H1 (cell line): ENCODE measurements at regions not wholly inside any gene's neighbourhood (a gene's known extent, or its start where the extent isn't known, plus 50 kb on each side); places are given as distances from the start of the nearest gene placed in this dataset.

Experiments used
- CTCF ChIA-PET: fragments of 300-600 bp; sonication (Branson Sonifier 250); formaldehyde crosslinking; loops from one replicate; lab custom pipeline; 2021; ENCODE audit not compliant: partially characterized antibody; lab: Charles Lee
- POLR2A ChIA-PET: fragments of 300-600 bp; sonication (Branson Sonifier 250); formaldehyde crosslinking; loops from one replicate; lab custom pipeline; 2021; ENCODE audit warnings: inconsistent platforms; ENCODE audit not compliant: partially characterized antibody; lab: Charles Lee
- DNase-seq, 2 experiments: peaks; one replicate each; pipeline versions ENCODE4 v3.0.0 to v3.0.0-alpha.2; 2010 to 2022; ENCODE audit warnings: low spot score in 2 of 2, low read depth in 1 of 2, mixed read lengths in 1 of 2
- FAIRE-seq: peaks from 2 replicates; lab custom pipeline; 2011; peaks lifted over from hg19 to GRCh38; lab: Jason Lieb, UNC
- H2AFZ ChIP-seq: 2 replicates; pipeline ENCODE4 v1.8.1; 2012; ENCODE audit warnings: low read length, inconsistent platforms
- H2AK5ac ChIP-seq: 2 replicates; pipeline ENCODE4 v1.6.1; 2013; ENCODE audit warnings: low read depth, low read length
- H2BK120ac ChIP-seq: replicated peaks from 2 replicates; pipeline ENCODE3; 2013; ENCODE audit warnings: low read depth, low read length, inconsistent platforms
- H2BK12ac ChIP-seq: 2 replicates; pipeline ENCODE4 v1.6.1; 2013; ENCODE audit warnings: low read depth, low read length
- H2BK15ac ChIP-seq: 2 replicates; pipeline ENCODE4 v1.6.1; 2013; ENCODE audit warnings: low read length
- H2BK20ac ChIP-seq: 2 replicates; pipeline ENCODE4 v1.6.1; 2013; ENCODE audit warnings: low read length
- H2BK5ac ChIP-seq: 2 replicates; pipeline ENCODE4 v1.6.1; 2013; ENCODE audit warnings: low read depth, low read length
- H3K14ac ChIP-seq: 2 replicates; pipeline ENCODE4 v1.6.1; 2013; ENCODE audit warnings: inconsistent platforms; ENCODE audit not compliant: insufficient read length
- H3K18ac ChIP-seq: 2 replicates; pipeline ENCODE4 v1.6.1; 2013; ENCODE audit warnings: low read length; ENCODE audit errors: extremely low read depth
- H3K23ac ChIP-seq: 2 replicates; pipeline ENCODE4 v1.6.1; 2013; ENCODE audit warnings: inconsistent platforms; ENCODE audit not compliant: insufficient read length
- H3K23me2 ChIP-seq: 2 replicates; pipeline ENCODE4 v1.6.1; 2013; ENCODE audit warnings: low read depth, low read length
- H3K27ac ChIP-seq: 2 replicates; pipeline ENCODE4 v1.6.1; 2011; ENCODE audit warnings: low read depth, low read length, inconsistent platforms
- H3K27me3 ChIP-seq, 4 experiments: replicated peaks in 1 of 4; 1 replicate in 1 of 4; 2 replicates in 3 of 4; pipeline versions ENCODE4 v1.6.1 to v1.8.1; 2011 to 2013; ENCODE audit warnings: low read length in 3 of 4, mild to moderate bottlenecking in 3 of 4, inconsistent platforms in 2 of 4, mixed read lengths in 2 of 4, moderate library complexity in 1 of 4; ENCODE audit not compliant: control insufficient read depth in 3 of 4, insufficient read depth in 3 of 4; ENCODE audit errors: extremely low read depth in 1 of 4
- H3K36me3 ChIP-seq, 4 experiments: 2 replicates each; pipeline versions ENCODE4 v1.6.1 to v1.8.1; 2011 to 2013; ENCODE audit warnings: mild to moderate bottlenecking in 4 of 4, low read length in 3 of 4, moderate library complexity in 2 of 4, control low read depth in 1 of 4, inconsistent platforms in 1 of 4; ENCODE audit not compliant: insufficient read depth in 4 of 4, control insufficient read depth in 2 of 4
- H3K4ac ChIP-seq: replicated peaks from 2 replicates; pipeline ENCODE3; 2013; ENCODE audit warnings: low read length, low read depth, mixed read lengths, inconsistent platforms; ENCODE audit not compliant: insufficient read length
- H3K4me1 ChIP-seq, 4 experiments: replicated peaks in 1 of 4; 1 replicate in 1 of 4; 2 replicates in 3 of 4; pipeline versions ENCODE4 v1.6.1 to v1.8.1; 2011 to 2013; ENCODE audit warnings: low read length in 3 of 4, inconsistent platforms in 2 of 4, mixed read lengths in 1 of 4; ENCODE audit not compliant: insufficient read depth in 4 of 4, control insufficient read depth in 3 of 4
- H3K4me2 ChIP-seq, 2 experiments: 2 replicates each; pipeline versions ENCODE4 v1.6.1 to v1.8.1; 2011 to 2013; ENCODE audit warnings: low read depth in 2 of 2, low read length in 2 of 2, control low read depth in 1 of 2, inconsistent platforms in 1 of 2, mild to moderate bottlenecking in 1 of 2; ENCODE audit not compliant: insufficient read depth in 1 of 2
- H3K4me3 ChIP-seq, 4 experiments: fragments of 200-600, 300-600 bp in 1 of 4; sonication (generic), shearing (Covaris generic), sonication (Bioruptor Twin) in 1 of 4; 2 replicates each; pipeline versions ENCODE4 v1.5.1 to v1.8.1; 2011 to 2016; ENCODE audit warnings: low read length in 4 of 4, low read depth in 3 of 4, control low read depth in 2 of 4, inconsistent platforms in 2 of 4, mild to moderate bottlenecking in 2 of 4, mixed read lengths in 1 of 4, moderate library complexity in 1 of 4; ENCODE audit not compliant: insufficient read depth in 2 of 4; ENCODE audit errors: extremely low read depth in 1 of 4
- H3K56ac ChIP-seq: replicated peaks from 2 replicates; pipeline ENCODE3; 2013; ENCODE audit warnings: low read depth, mild to moderate bottlenecking, mixed read lengths, low read length, inconsistent platforms; ENCODE audit not compliant: insufficient read length
- H3K79me1 ChIP-seq: 2 replicates; pipeline ENCODE4 v1.6.1; 2013; ENCODE audit warnings: low read depth, low read length, control low read depth
- H3K79me2 ChIP-seq, 2 experiments: 2 replicates each; pipeline versions ENCODE4 v1.6.1 to v1.8.1; 2012 to 2013; ENCODE audit warnings: low read length in 2 of 2, mild to moderate bottlenecking in 2 of 2, inconsistent platforms in 1 of 2; ENCODE audit not compliant: insufficient read depth in 2 of 2, control insufficient read depth in 1 of 2
- H3K9ac ChIP-seq, 4 experiments: replicated peaks in 1 of 4; 1 replicate in 1 of 4; 2 replicates in 3 of 4; pipeline versions ENCODE4 v1.6.1 to v1.8.1; 2011 to 2013; ENCODE audit warnings: low read depth in 3 of 4, low read length in 3 of 4, control low read depth in 2 of 4, mild to moderate bottlenecking in 2 of 4, moderate library complexity in 2 of 4, inconsistent platforms in 1 of 4; ENCODE audit errors: extremely low read depth in 1 of 4
- H3K9me3 ChIP-seq, 2 experiments: 2 replicates each; pipeline versions ENCODE4 v1.6.1 to v1.8.1; 2012 to 2013; ENCODE audit warnings: mild to moderate bottlenecking in 2 of 2, moderate library complexity in 2 of 2, control low read depth in 1 of 2, inconsistent platforms in 1 of 2, low read depth in 1 of 2, low read length in 1 of 2, mixed read lengths in 1 of 2; ENCODE audit not compliant: insufficient read depth in 2 of 2
- H4K20me1 ChIP-seq, 2 experiments: replicated peaks in 1 of 2; 2 replicates each; pipeline versions ENCODE3 to v1.8.1; 2011 to 2013; ENCODE audit warnings: inconsistent platforms in 2 of 2, low read length in 2 of 2, mild to moderate bottlenecking in 1 of 2; ENCODE audit not compliant: insufficient read depth in 2 of 2, control insufficient read depth in 1 of 2
- H4K5ac ChIP-seq: 2 replicates; pipeline ENCODE4 v1.6.1; 2013; ENCODE audit warnings: low read length, low read depth, mixed read lengths, inconsistent platforms; ENCODE audit not compliant: insufficient read length
- H4K8ac ChIP-seq: 2 replicates; pipeline ENCODE4 v1.8.0; 2013; ENCODE audit warnings: mild to moderate bottlenecking, moderate library complexity, low read length, inconsistent platforms; ENCODE audit not compliant: insufficient read depth; ENCODE audit errors: extremely low read depth
- H4K91ac ChIP-seq: replicated peaks from 2 replicates; pipeline ENCODE3; 2013; ENCODE audit warnings: low read length, mixed read lengths, inconsistent platforms; ENCODE audit not compliant: insufficient read length
- BCL11A ChIP-seq, 2 experiments: IDR thresholded peaks; one replicate each; pipeline ENCODE4 v1.6.1; 2011; ENCODE audit warnings: low read depth in 2 of 2, low read length in 2 of 2, mild to moderate bottlenecking in 2 of 2
- CBX5 ChIP-seq: fragments of 300-800, 300-1000 bp; sonication (generic); IDR thresholded peaks from 2 replicates; pipeline ENCODE4 v1.7.1; 2016; ENCODE audit warnings: antibody characterized with exemption, low read length, low read depth
- CHD1 ChIP-seq: IDR thresholded peaks from 2 replicates; pipeline ENCODE4 v1.6.1; 2012; ENCODE audit warnings: low read depth, low read length, improper control_type of control experiment
- CTCF ChIP-seq, 3 experiments: IDR thresholded peaks; 1 replicate in 2 of 3; 2 replicates in 1 of 3; pipeline versions ENCODE4 v1.5.1 to v1.6.1; 2011; ENCODE audit warnings: low read length in 3 of 3, mild to moderate bottlenecking in 3 of 3, inconsistent platforms in 2 of 3, low read depth in 1 of 3, moderate library complexity in 1 of 3; ENCODE audit not compliant: insufficient read depth in 1 of 3; ENCODE audit errors: control extremely low read depth in 1 of 3
- SIRT6 ChIP-seq: IDR thresholded peaks from one replicate; pipeline ENCODE4 v1.7.1; 2012; ENCODE audit warnings: low read length, inconsistent platforms
- SIX5 ChIP-seq: IDR thresholded peaks from 2 replicates; pipeline ENCODE4 v1.6.1; 2011; ENCODE audit warnings: mild to moderate bottlenecking, low read depth, low read length
- SP2 ChIP-seq: IDR thresholded peaks from 2 replicates; pipeline ENCODE4 v1.6.1; 2012; ENCODE audit warnings: mild to moderate bottlenecking, low read length, inconsistent platforms
- TBP ChIP-seq: IDR thresholded peaks from 2 replicates; pipeline ENCODE4 v1.6.1; 2011; ENCODE audit warnings: low read depth, low read length, improper control_type of control experiment
- WGBS, 2 experiments: shearing (Covaris generic) in 1 of 2; methylation state at CpG; one replicate each; pipeline versions ENCODE4 v1.1.6 to v1.1.7; 2013 to 2015; ENCODE audit warnings: low lambda C conversion rate in 2 of 2, mixed read lengths in 2 of 2, inconsistent platforms in 1 of 2, low coverage in 1 of 2, missing lambda C conversion rate in 1 of 2; ENCODE audit not compliant: insufficient replicate concordance in 2 of 2, insufficient coverage in 1 of 2, insufficient read length in 1 of 2; ENCODE audit errors: extremely low coverage in 1 of 2, missing lambda C conversion rate in 1 of 2; 5-methylcytosine and 5-hydroxymethylcytosine counted together

GRCh38 chr4:27358269-27358668, 497.6 kb downstream of the STIM2 start:
- H2BK12ac ChIP-seq = no peak overlapping the region
- no peak overlapping the region for H4K5ac ChIP-seq
- H4K91ac ChIP-seq = no peak overlapping the region
- no peaks in the 10 kb centered on the region for H4K20me1 ChIP-seq
- H2AFZ ChIP-seq = 0 out of 2 replicates have a peak overlapping the region, but pooled peaks have one; percentile 17
- no peak for FAIRE-seq
- H3K9ac ChIP-seq = no peak overlapping the region
- H2BK120ac ChIP-seq = no peak overlapping the region
- H3K23me2 ChIP-seq = no peaks in the 10 kb centered on the region
- H3K36me3 ChIP-seq = no peaks in the 10 kb centered on the region
- no peaks in the 10 kb centered on the region for H3K79me2 ChIP-seq
- no peak overlapping the region for H3K56ac ChIP-seq
- H3K27ac ChIP-seq = no peak overlapping the region
- no peak overlapping the region for H4K8ac ChIP-seq
- 90% methylated on average over 2 of the region's 2 CpGs; no CpG with 5 or more reads in 1 of the 2 experiments for WGBS, 2 experiments
- H3K27me3 ChIP-seq = no peaks in the 10 kb centered on the region
- H3K4me3 ChIP-seq = no peak overlapping the region
- no peak overlapping the region for H3K4me2 ChIP-seq
- H2BK15ac ChIP-seq = no peak overlapping the region; the same call in 1 of the 2 replicates
- H3K23ac ChIP-seq = no peak overlapping the region
- no peak overlapping the region for H2BK20ac ChIP-seq
- ChIA-PET CTCF (interaction anchor here (1.4 to 1.9 kb wide), 3 partner anchors 11 to 310 kb away, joined by 3 to 13 read pairs (median 6); no protein-coding TSS in a partner anchor), POLR2A (no interaction called here)
- H2AK5ac ChIP-seq = no peak overlapping the region
- no peak overlapping the region for H2BK5ac ChIP-seq
- no peak overlapping the region for H3K18ac ChIP-seq
- no peak overlapping the region for H3K14ac ChIP-seq
- DNase-seq = no peak
- no peaks in the 10 kb centered on the region for H3K9me3 ChIP-seq
- no peak overlapping the region for H3K4ac ChIP-seq
- H3K4me1 ChIP-seq = peaks cover 0 to 5% (median 0%) of the 10 kb centered on the region in 4 experiments; a peak in 3 of 7 replicates
- no peaks in the 10 kb centered on the region for H3K79me1 ChIP-seq
- TF ChIP-seq CBX5 (no peak), SIRT6 (no peak), CTCF (IDR thresholded peaks at IDR 0.05; ENCODE audit: control extremely low read depth in 1 of 3, insufficient read depth in 1 of 3, low read depth in 1 of 3, low read length in 3 of 3) (no peak), SIX5 (no peak), TBP (no peak), SP2 (no peak), CHD1 (no peak), BCL11A (IDR thresholded peaks at IDR 0.05; ENCODE audit: low read depth in 2 of 2, low read length in 2 of 2) (no peak)
